Cardiac fibroblast (primary cell): ENCODE measurements at regions not wholly inside any gene's neighbourhood (a gene's known extent, or its start where the extent isn't known, plus 50 kb on each side); places are given as distances from the start of the nearest gene placed in this dataset.

Experiments
- DNase-seq, 2 donors: peaks; one replicate each; pipeline versions ENCODE4 v3.0.0 to v3.0.0-alpha.2; 2010; ENCODE audit warnings: low read depth in 2 of 2
- H3K4me3 ChIP-seq, 2 donors: replicated peaks in 1 of 2; 1 replicate in 1 of 2; 2 replicates in 1 of 2; pipeline ENCODE4 v1.5.1; 2011; ENCODE audit warnings: low read depth in 2 of 2, low read length in 2 of 2, mild to moderate bottlenecking in 2 of 2, moderate library complexity in 1 of 2
- CTCF ChIP-seq: IDR thresholded peaks from one replicate; pipeline ENCODE4 v1.5.1; 2011; ENCODE audit warnings: low read depth, mild to moderate bottlenecking, low read length, inconsistent platforms

- DNase-seq, result no peak
- TF ChIP-seq CTCF, result no peak
- no peak overlapping the region for H3K4me3 ChIP-seq
Observed at GRCh38 chr21:25036775-25037174, 570.5 kb downstream of the MRPL39 start.

- TF ChIP-seq CTCF, result no peak
- no peak overlapping the region for H3K4me3 ChIP-seq
- no peak for DNase-seq
Observed at GRCh38 chr21:25031750-25032149, 575.5 kb downstream of the MRPL39 start.

GRCh38 chr21:25029580-25029979 is 577.7 kb downstream of the MRPL39 start:
- TF ChIP-seq CTCF, result no peak
- no peak for DNase-seq

GRCh38 chr21:25025596-25025995 is 581.7 kb downstream of the MRPL39 start:
- no peak overlapping the region for H3K4me3 ChIP-seq
- no peak for DNase-seq
- no peak for TF ChIP-seq CTCF

More at GRCh38 chr21:25029580-25029979, 577.7 kb downstream of the MRPL39 start:
- H3K4me3 ChIP-seq, result no peak overlapping the region

- no peak for DNase-seq
Observed at GRCh38 chr21:25024639-25025038, 582.6 kb downstream of the MRPL39 start.

GRCh38 chr21:25005388-25005787 is 601.9 kb downstream of the MRPL39 start:
- TF ChIP-seq CTCF, result no peak
- no peak overlapping the region for H3K4me3 ChIP-seq
- DNase-seq, result peak in 1 of 2 donors; percentile 24

More at GRCh38 chr21:25024639-25025038, 582.6 kb downstream of the MRPL39 start:
- H3K4me3 ChIP-seq, result no peak overlapping the region
- no peak for TF ChIP-seq CTCF

GRCh38 chr21:25002676-25003075 is 604.6 kb downstream of the MRPL39 start:
- no peak for DNase-seq
- TF ChIP-seq CTCF, result no peak
- no peak overlapping the region for H3K4me3 ChIP-seq
